KMS-11 (cell line): ENCODE measurements at regions not wholly inside any gene's neighbourhood (a gene's known extent, or its start where the extent isn't known, plus 50 kb on each side); places are given as distances from the start of the nearest gene placed in this dataset.

Source experiments
- H2AFZ ChIP-seq: fragments of 200-600 bp; sonication (generic); 2 replicates; pipeline ENCODE4 v1.6.1; 2016; ENCODE audit warnings: antibody characterized with exemption, mixed run types, low read depth
- H3K27ac ChIP-seq: fragments of 200-600 bp; sonication (generic); 2 replicates; pipeline ENCODE4 v1.6.1; 2016; ENCODE audit warnings: mild to moderate bottlenecking, mixed run types
- H3K27me3 ChIP-seq: fragments of 200-600 bp; sonication (generic); 2 replicates; pipeline ENCODE4 v1.6.1; 2017; ENCODE audit warnings: mild to moderate bottlenecking, low read depth, mixed run types, moderate library complexity; ENCODE audit not compliant: insufficient read depth
- H3K36me3 ChIP-seq: fragments of 200-600 bp; sonication (generic); 2 replicates; pipeline ENCODE4 v1.6.1; 2017; ENCODE audit warnings: mild to moderate bottlenecking, mixed run types; ENCODE audit not compliant: insufficient read depth
- H3K4me1 ChIP-seq: fragments of 200-600 bp; sonication (generic); 2 replicates; pipeline ENCODE4 v1.6.1; 2016; ENCODE audit warnings: mild to moderate bottlenecking, low read depth, mixed run types; ENCODE audit not compliant: poor library complexity, severe bottlenecking
- H3K4me2 ChIP-seq: fragments of 200-600 bp; sonication (generic); 2 replicates; pipeline ENCODE4 v1.7.0; 2016; ENCODE audit warnings: mild to moderate bottlenecking, mixed run types
- H3K4me3 ChIP-seq: fragments of 200-600 bp; sonication (generic); IDR thresholded peaks from 2 replicates; pipeline ENCODE4 v1.6.1; 2017; ENCODE audit warnings: low read depth, low read length, mixed read lengths; ENCODE audit not compliant: insufficient read depth
- H3K79me2 ChIP-seq: fragments of 200-600 bp; sonication (generic); 2 replicates; pipeline ENCODE4 v1.6.1; 2016; ENCODE audit warnings: low read depth, mixed run types; ENCODE audit not compliant: insufficient read depth
- H3K9ac ChIP-seq: fragments of 200-600 bp; sonication (generic); 2 replicates; pipeline ENCODE4 v1.6.1; 2016; ENCODE audit warnings: mild to moderate bottlenecking, mixed run types
- H4K20me1 ChIP-seq: fragments of 200-600 bp; sonication (generic); 2 replicates; pipeline ENCODE4 v1.6.1; 2016; ENCODE audit warnings: mild to moderate bottlenecking, mixed run types; ENCODE audit not compliant: insufficient read depth
- CTCF ChIP-seq: fragments of 200-600 bp; sonication (generic); conservative IDR thresholded peaks from 2 replicates; pipeline ENCODE4 v1.6.1; 2017; ENCODE audit warnings: low read depth, mild to moderate bottlenecking, antibody characterized with exemption, low read length, moderate library complexity, mixed read lengths

DNA sequence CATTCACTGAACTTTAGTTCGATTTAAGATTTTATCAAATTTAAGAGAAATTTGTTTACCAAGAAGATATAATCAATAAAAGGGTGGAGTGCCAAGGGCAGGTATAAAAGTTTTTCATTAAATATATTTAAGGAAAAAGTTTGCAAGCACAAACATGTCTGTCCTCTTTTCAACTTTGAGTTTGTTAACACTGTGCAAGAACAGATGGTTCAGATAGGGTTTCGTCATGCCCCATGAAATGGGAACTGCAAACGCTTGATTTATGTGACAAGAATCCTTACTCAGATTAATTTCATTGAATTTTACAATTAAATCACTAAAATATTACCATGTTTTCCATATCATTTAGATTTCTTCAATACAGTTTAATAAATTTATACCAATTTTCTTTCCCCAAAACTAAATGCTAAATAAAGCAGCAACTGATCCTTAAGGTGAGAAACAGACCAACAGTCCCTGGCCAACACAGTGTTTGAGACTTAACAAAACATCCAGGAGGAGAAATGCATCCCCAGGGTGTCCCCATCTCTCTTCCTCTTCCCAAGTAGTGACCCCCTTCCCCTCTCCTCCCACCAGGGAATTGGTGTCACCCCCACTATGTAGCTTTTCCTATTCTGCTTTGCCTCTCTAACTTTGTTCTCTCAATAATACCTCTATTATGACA lies 292.9 kb downstream of the LTN1 start:
- no peaks in the 10 kb centered on the region for H3K4me1 ChIP-seq
- no peak for TF ChIP-seq CTCF
- H3K27ac ChIP-seq, result no peak overlapping the region
- H3K27me3 ChIP-seq, result no peaks in the 10 kb centered on the region
- no peaks in the 10 kb centered on the region for H3K79me2 ChIP-seq
- H2AFZ ChIP-seq, result no peak overlapping the region
- no peak overlapping the region for H3K4me3 ChIP-seq
- no peak overlapping the region for H3K9ac ChIP-seq
- no peaks in the 10 kb centered on the region for H3K36me3 ChIP-seq
- H3K4me2 ChIP-seq, result no peak overlapping the region
- no peaks in the 10 kb centered on the region for H4K20me1 ChIP-seq

DNA sequence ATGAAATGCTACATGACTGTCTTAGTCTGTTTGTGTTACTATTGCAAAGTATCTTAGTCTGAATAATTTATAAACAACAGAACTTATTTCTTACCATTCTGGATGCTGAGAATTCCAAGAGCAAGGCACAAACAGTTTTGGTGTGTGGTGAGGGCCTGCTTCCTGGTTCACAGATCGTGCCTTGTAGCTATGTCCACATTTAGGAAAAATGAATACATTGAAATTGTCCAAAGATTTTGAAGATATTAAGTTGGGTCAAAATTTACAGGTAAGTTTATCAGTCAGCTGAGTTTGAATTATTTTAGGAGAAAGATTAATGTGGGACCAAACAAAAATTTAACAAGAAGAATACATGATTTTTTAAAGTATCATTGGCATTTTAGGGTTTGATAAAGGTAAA lies 293.5 kb downstream of the LTN1 start:
- no peak overlapping the region for H3K9ac ChIP-seq
- no peaks in the 10 kb centered on the region for H3K79me2 ChIP-seq
- H3K36me3 ChIP-seq, result no peaks in the 10 kb centered on the region
- H3K27me3 ChIP-seq, result no peaks in the 10 kb centered on the region
- no peak for TF ChIP-seq CTCF
- H4K20me1 ChIP-seq, result no peaks in the 10 kb centered on the region
- no peak overlapping the region for H2AFZ ChIP-seq
- no peak overlapping the region for H3K27ac ChIP-seq
- H3K4me2 ChIP-seq, result no peak overlapping the region
- no peak overlapping the region for H3K4me3 ChIP-seq
- no peaks in the 10 kb centered on the region for H3K4me1 ChIP-seq

- H3K9ac ChIP-seq, result no peak overlapping the region
- no peak for TF ChIP-seq CTCF
- H3K27me3 ChIP-seq, result no peaks in the 10 kb centered on the region
- no peaks in the 10 kb centered on the region for H3K4me1 ChIP-seq
- no peaks in the 10 kb centered on the region for H3K36me3 ChIP-seq
- no peak overlapping the region for H2AFZ ChIP-seq
- no peak overlapping the region for H3K27ac ChIP-seq
- no peaks in the 10 kb centered on the region for H3K79me2 ChIP-seq
- no peak overlapping the region for H3K4me3 ChIP-seq
- no peak overlapping the region for H3K4me2 ChIP-seq
- H4K20me1 ChIP-seq, result no peaks in the 10 kb centered on the region
Measured at GRCh38 chr21:28696844-28697410, 295.8 kb downstream of the LTN1 start.

GRCh38 chr21:28693476-28693875 lies 299.2 kb downstream of the LTN1 start:
- Histone ChIP-seq H3K4me3 (no peak overlapping the region), H3K27me3 (no peaks in the 10 kb centered on the region), H3K27ac (no peak overlapping the region), H3K36me3 (no peaks in the 10 kb centered on the region), H3K4me2 (no peak overlapping the region), H4K20me1 (no peaks in the 10 kb centered on the region), H3K9ac (no peak overlapping the region), H3K4me1 (no peaks in the 10 kb centered on the region), H2AFZ (no peak overlapping the region), H3K79me2 (no peaks in the 10 kb centered on the region)
- TF ChIP-seq CTCF, result no peak
